ENCODE measurements at regions not wholly inside any gene's neighbourhood (a gene's known extent, or its start where the extent isn't known, plus 50 kb on each side); places are given as distances from the start of the nearest gene placed in this dataset.
"Not testable (repeated sequence)": the region's sequence is repeated elsewhere in the genome, so short reads cannot be mapped to it uniquely, and the experiment has no call there.

DNA sequence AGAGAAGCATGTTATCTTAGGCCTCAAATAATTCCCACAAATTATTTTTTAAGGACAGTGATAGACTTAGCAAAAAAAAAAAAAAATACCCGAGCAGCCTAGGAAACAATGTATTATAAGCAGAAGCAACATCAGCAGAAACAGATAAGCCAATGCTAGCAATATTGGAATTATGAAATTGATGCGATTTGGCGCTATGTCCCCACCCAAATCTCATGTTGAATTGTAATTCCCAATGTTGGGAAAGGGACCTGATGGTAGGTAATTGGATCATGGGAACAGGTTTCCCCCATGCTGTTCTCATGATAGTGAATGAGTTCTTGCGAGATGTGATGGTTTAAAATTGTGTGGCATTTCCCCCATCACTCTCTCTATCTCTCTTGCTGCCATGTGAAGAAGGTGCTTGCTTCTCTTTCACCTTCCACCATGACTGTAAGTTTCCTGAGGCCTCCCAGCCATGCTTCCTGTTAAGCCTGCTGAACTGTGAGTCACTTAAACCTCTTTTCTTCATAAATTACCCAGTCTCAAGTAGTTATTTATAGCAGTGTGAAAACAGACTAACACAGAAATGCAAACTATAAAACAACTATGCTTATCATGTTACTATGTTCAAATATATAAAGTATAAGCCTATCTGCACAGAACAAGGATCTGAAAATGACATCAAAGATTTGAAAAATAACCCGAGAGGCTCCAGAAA is 75.6 kb upstream of the HIVEP3 start:
- DNase-seq (ENCODE audit: extremely low read depth in 1 of 2, low read depth in 1 of 2), result no peak

DNA sequence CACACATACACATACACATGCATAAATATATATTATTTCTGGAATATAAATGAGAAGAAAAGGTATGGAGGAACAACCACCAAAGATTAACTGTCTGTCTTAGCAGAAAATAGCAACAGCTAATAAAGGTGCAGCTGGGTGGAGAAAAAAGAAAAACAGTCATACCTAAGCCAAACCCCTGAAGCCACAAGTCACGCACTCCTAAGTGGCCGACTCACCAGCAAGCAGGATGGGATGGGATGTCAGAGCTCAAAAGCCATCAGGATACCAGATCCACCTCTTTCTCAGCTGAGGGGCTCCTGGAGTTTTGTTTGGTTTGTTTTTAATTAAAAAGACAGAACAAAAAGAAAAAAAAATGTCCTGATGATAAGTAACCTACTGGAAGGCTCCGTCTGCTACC is 64.7 kb upstream of the HIVEP3 start:
- no peak for DNase-seq (ENCODE audit: extremely low read depth in 1 of 2, low read depth in 1 of 2)

DNA sequence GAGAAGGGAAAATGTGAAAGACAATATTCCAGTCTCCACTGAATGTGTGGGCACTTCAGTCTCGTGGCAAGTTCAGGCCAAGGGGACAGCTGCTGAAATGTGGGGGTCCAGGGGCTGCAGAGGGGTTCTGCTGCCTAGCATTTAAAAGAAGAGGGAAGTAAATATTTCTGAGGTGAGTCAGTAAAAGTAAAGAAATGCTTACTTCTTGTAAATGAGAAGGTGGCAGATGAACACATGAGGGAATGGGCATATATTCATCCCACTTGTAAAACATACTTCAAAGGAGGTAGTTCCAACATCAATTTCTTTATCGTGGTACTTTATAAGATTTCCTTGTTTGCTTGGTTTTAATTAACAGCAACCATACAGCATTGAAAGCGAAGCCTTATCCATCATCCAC is 63.1 kb upstream of the HIVEP3 start:
- no peak for DNase-seq (ENCODE audit: extremely low read depth in 1 of 2, low read depth in 1 of 2)

DNA sequence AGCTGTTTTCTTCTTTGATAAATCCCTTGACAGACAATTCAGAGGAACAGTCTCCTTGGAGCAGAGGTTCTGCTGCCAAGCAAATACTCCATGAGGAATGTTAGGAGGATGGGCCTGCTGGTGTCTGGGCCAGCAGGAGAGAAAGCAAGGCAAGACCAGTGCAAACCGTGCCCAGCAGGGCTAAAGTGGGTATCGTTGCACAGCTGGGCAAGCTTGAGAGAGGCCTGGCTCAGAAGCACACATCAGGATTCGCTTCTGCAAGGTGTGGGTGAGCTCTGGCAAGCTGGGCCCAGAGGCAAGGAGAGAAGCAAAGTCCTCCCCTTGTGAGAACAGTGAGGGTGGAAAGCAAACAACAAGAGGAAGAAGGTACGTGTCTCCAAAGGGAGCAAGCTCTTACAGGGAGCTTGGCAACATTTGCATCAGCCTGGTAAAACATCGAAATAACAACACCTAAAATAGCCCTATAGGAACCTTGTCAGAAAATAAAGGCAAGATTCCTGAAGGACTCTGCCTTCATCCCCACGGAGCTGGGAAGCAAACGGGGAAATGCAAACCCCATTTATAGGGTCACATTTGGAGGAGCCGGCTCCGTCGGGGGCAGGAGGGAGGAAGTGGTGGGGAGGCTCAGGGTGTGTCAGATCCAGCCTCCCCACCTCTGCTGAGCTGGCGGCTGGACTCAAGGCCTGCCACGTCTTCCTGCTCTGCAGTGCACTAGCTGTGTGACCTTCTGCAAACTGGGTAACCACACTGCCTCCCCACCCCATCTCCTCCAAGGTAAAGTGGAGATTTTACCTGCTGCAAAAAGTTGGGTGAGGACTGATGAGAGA is 62.3 kb upstream of the HIVEP3 start:
- no peak for DNase-seq (ENCODE audit: extremely low read depth in 1 of 2, low read depth in 1 of 2)

DNA sequence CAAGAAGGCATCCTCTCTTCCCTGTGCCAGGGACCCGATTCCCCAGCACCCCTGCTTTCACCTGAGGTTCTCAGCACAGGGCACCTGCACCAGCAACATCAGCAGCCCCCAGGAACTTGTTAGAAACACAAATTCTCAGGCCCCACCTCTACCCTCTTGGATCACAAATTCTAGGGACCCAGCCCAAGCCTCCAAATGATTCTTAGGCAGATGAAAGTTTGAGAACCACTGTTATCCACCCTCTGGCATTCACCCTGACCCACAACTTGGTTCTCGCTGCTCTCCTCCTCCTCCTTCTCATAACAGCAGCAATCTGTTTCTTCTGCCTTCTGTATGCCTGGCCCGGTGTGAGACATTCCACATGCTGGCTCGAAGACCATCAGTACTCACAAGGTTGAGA is 60.3 kb upstream of the HIVEP3 start:
- no peak for DNase-seq (ENCODE audit: extremely low read depth in 1 of 2, low read depth in 1 of 2)

DNA sequence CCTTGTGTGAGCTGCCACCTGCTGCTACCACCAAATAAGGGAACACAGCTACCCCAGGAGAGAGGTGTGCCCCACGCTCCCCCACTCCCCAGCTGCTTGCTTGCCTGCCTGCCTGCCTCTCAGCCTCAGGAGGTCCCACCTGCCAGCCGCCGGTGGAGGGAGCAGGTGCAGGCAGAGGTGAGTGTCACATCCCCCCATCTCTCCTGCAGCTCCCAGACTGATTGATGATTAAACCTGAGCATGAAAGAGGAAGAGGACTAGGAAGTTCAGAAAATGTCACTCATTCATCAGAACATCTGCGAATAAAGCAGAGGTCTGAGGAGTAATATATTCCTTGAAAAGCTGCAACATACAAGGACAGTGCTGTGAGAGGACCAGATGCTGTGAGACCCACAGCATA is 58.6 kb upstream of the HIVEP3 start:
- no peak for DNase-seq (ENCODE audit: extremely low read depth in 1 of 2, low read depth in 1 of 2)

DNA sequence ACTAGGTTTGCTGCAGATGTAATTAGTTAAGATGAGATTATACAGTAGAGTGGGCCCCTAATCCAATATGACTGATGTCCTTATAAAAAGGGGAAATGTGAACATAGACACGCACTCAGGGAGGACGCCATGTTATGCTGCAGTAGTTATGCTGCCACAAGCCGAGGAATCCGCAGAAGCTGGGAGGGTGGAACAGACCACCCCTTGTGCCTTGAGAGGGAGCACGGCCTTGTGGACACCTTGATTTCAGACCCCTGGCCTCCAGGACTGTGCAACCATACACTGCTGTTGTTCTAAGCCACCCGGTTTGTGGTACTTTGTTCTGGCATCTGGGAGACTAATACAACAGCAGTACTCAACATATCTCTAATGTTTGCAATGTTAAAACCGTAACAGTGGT is 57.9 kb upstream of the HIVEP3 start:
- DNase-seq (ENCODE audit: extremely low read depth in 1 of 2, low read depth in 1 of 2), result no peak

DNA sequence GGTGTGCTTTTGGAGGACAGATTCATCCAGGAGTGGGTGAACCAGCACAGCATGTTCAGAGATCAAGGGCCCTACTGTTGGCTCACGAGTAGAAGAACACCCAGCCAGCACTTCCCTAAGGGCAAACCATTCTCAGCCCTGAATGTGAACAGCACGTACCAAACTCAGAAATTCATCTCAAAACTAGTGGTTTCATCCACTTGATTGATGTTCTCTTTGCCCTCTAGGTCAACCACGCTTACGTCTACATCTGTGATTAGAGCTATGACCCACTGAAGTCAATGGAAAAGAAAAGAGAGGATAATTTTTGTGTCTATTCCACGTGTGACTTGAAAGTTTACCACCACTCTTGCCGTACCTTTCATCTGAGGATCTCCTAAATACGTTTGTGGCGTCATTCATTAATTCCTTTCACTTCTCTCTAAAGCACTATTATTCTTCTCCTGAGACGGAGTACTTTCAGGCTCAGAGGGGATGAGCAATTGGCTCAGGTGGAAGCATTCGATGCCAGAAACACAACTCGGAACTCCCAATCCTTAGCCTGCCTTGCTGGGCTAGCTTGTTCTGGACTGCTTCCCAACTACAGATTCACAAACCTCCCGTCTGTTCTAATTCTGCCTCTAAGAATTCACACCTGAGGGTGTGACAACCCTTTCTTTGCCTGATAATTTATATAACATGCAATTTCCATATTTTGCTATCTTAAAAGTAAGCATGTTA is 57.3 kb upstream of the HIVEP3 start:
- DNase-seq (ENCODE audit: extremely low read depth in 1 of 2, low read depth in 1 of 2), result no peak

DNA sequence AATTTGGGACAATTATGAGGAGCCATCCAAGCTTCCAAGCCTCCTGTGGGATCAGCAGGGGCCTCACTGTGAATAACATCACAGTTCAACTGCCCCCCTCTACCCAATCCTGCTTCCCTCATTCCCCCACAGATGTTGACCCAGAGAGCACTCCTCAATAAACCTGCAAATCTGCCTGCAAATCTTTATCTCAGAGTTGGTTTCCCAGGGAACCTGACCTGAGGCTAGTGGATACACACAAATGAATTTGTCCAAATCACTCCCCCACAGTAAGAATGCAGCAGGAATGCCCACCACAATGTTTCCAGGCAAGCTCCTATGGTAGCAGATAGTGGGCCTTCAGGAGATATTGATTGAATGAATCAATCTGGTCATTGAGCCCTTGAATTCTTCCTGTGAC is 56.4 kb upstream of the HIVEP3 start:
- DNase-seq (ENCODE audit: extremely low read depth in 1 of 2, low read depth in 1 of 2), result no peak

DNA sequence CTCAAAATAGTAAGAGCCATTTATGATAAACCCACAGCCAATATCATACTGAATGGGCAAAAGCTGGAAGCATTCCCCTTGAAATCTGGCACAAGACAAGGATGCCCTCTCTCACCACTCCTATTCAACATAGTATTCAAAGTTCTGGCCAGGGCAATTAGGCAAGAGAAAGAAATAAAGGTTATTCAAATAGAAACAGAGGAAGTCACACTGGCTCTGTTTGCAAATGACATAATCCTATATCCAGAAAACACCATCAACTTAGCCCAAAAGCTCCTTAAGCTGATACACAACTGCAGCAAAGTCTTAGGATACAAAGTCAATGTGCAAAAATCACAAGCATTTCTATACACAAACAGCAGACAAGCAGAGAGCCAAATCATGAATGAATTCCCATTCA is 49.8 kb upstream of the HIVEP3 start:
- DNase-seq (ENCODE audit: extremely low read depth in 1 of 2, low read depth in 1 of 2), result not testable (repeated sequence)

All from activated CD8-positive, alpha-beta memory T cell treated with anti-CD3 and anti-CD28 coated beads for 1 hour (primary cell).